CD4-positive, alpha-beta T cell treated with Interleukin-10 for 1 hour (primary cell): ENCODE measurements at regions not wholly inside any gene's neighbourhood (a gene's known extent, or its start where the extent isn't known, plus 50 kb on each side); places are given as distances from the start of the nearest gene placed in this dataset.
"Not testable (repeated sequence)": the region's sequence is repeated elsewhere in the genome, so short reads cannot be mapped to it uniquely, and the experiment has no call there.

ENCODE experiments used
- DNase-seq: peaks from one replicate; pipeline ENCODE4 v3.0.0-alpha.2; 2020

GRCh38 chr2:136319237-136319636 lies 201.3 kb upstream of the CXCR4 start:
- no peak for DNase-seq

GRCh38 chr2:136314240-136314639 lies 196.3 kb upstream of the CXCR4 start:
- no peak for DNase-seq

- DNase-seq: not testable (repeated sequence)
Measured at GRCh38 chr2:136312568-136312967, 194.6 kb upstream of the CXCR4 start.

- DNase-seq: no peak
Measured at GRCh38 chr2:136310797-136311603, 193.1 kb upstream of the CXCR4 start.

- no peak for DNase-seq
Measured at GRCh38 chr2:136310005-136310495, 192.1 kb upstream of the CXCR4 start.

GRCh38 chr2:136308611-136309010 lies 190.7 kb upstream of the CXCR4 start:
- DNase-seq: no peak

- no peak for DNase-seq
Measured at GRCh38 chr2:136306836-136307235, 188.9 kb upstream of the CXCR4 start.

GRCh38 chr2:136305517-136306192 lies 187.7 kb upstream of the CXCR4 start:
- peak; percentile 49 for DNase-seq

GRCh38 chr2:136301006-136301405 lies 183.1 kb upstream of the CXCR4 start:
- no peak for DNase-seq

GRCh38 chr2:136298631-136299030 lies 180.7 kb upstream of the CXCR4 start:
- no peak for DNase-seq

GRCh38 chr2:136297994-136298393 lies 180.0 kb upstream of the CXCR4 start:
- no peak for DNase-seq

GRCh38 chr2:136297312-136297711 lies 179.4 kb upstream of the CXCR4 start:
- no peak for DNase-seq

- no peak for DNase-seq
Measured at GRCh38 chr2:136295168-136295567, 177.2 kb upstream of the CXCR4 start.

GRCh38 chr2:136291871-136292270 lies 173.9 kb upstream of the CXCR4 start:
- DNase-seq: no peak

- no peak for DNase-seq
Measured at GRCh38 chr2:136290326-136290725, 172.4 kb upstream of the CXCR4 start.

GRCh38 chr2:136288249-136288648 lies 170.3 kb upstream of the CXCR4 start:
- no peak for DNase-seq

- no peak for DNase-seq
Measured at GRCh38 chr2:136286423-136286822, 168.5 kb upstream of the CXCR4 start.

- no peak for DNase-seq
Measured at GRCh38 chr2:136284226-136285119, 166.5 kb upstream of the CXCR4 start.

- no peak for DNase-seq
Measured at GRCh38 chr2:136282251-136282650, 164.3 kb upstream of the CXCR4 start.

GRCh38 chr2:136281281-136282114 lies 163.5 kb upstream of the CXCR4 start:
- peak; percentile 81 for DNase-seq

- not testable (repeated sequence) for DNase-seq
Measured at GRCh38 chr2:136266346-136266745, 148.4 kb upstream of the CXCR4 start.

- no peak for DNase-seq
Measured at GRCh38 chr2:136259551-136259950, 141.6 kb upstream of the CXCR4 start.
